Fibroblast of skin of right biceps (primary cell): ENCODE measurements at regions not wholly inside any gene's neighbourhood (a gene's known extent, or its start where the extent isn't known, plus 50 kb on each side); places are given as distances from the start of the nearest gene placed in this dataset.
A peak's percentile ranks its signal among the peaks of the same experiment; 100 is the strongest.
"Not testable (repeated sequence)": the region's sequence is repeated elsewhere in the genome, so short reads cannot be mapped to it uniquely, and the experiment has no call there.

Source experiments
- DNase-seq: peaks from one replicate; pipeline ENCODE4 v3.0.0-alpha.2; 2013

DNA sequence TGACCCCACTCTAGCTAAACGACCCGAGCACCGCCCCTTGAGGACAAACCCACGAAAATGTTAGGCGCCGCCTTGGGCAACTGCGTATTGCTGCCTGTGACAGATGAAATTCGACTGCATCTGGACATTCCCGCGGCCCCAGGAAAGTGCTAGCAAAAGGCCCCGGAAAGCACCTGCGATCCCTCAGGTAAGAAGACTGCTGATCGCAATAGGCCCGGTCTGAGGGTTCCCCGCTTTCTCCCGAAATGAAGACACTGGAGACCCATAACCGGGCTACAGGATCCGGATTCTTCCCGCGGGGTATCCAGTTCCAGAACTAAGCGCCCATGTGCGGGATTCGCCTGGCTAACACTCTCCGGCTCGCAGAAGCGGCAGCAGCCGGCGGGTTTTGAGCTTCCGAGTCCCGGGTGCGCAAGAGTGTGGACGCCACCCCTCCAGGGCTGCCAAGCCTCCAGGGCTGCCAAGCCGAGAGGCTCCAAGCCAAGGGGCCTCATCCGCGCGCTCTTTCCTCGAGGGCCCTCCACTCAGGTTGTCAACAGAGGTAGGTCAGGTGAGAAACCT lies 157.9 kb upstream of the NBPF11 start:
- DNase-seq, result no peak

GRCh38 chr1:148308832-148309458 lies 156.9 kb upstream of the NBPF11 start:
- DNase-seq, result peak; percentile 38

DNA sequence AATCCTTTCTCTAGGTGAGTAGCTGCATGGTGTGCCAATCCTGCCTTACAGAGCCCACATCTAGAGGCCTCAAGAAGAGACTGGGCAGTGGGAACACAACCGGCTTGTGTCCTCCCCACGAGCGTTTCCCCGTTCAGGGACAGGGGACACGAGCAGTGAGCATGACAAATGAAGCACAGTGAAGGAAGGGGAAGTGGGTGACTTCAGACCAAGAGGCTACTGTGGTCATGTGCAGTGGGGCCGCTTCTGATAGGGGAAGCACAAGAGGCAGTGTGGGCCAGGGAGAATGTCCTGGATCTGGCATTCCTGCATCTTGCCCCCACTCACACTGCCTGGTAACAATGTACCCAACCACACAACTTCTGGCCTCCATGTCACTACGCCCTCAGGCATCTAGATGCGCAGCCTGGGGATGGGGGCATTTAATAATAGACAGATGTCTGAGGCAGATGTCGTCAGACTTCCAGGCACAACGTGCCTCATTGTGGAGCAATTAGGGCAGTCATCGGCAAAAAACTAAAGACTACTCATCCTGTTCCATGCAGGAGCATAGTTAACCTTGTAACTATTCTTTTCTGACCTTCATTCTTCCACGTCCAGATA lies 155.6 kb upstream of the NBPF11 start:
- no peak for DNase-seq

- not testable (repeated sequence) for DNase-seq
Observed at GRCh38 chr1:148304935-148305334, 152.9 kb upstream of the NBPF11 start.

- not testable (repeated sequence) for DNase-seq
Observed at GRCh38 chr1:148302586-148303364, 150.7 kb upstream of the NBPF11 start.

DNA sequence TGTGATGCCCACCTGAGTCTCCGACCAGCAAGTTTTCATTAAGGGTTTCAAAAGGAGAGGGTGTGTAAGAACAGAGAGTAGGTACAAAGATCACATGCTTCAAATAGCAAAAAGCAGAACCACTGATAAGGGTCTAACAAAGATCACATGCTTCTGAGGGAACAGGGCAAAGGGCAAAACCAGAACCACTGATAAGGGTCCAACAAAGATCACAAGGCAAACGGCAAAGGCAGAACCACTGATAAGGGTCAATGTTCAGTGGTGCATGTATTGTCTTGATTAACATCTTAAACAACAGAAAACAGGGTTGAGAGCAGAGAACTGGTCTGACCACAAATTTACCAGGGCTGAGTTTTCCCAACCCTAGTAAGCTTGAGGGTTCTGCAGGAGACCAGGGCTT lies 145.8 kb upstream of the NBPF11 start:
- DNase-seq, result not testable (repeated sequence)

GRCh38 chr1:148296511-148296910 lies 144.4 kb upstream of the NBPF11 start:
- DNase-seq, result no peak

DNA sequence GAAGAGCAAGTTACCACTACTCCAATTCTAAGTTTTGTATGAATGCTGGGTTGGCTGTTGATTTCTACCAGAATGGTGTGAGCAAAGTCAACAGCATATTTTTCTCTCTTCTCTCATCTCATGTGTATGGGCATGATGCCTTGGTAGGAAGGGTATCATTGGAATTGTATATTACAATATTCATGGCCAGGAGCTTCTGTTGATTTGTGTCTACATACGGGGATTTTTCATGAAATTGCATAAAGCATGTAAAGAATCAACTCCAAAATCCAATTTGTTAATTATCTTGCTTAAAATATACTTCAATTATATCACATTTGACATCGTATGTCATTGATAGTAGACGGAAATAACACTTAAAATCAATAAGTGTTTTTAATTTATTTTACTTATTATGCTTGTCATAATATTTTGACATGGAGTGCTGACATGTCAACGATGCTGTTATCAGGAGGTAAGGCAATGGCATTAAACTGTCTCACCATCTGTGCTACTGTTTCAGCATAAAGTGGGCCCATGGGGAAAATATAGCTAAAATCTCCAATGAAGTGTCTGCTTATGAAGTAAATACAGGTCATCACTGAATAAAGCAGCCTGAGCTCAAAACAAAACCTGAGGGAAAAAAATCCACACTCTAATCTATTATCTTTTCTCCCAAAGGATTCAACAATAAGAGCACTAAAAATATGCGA lies 142.2 kb upstream of the NBPF11 start:
- no peak for DNase-seq

GRCh38 chr1:148293651-148294050 lies 141.6 kb upstream of the NBPF11 start:
- DNase-seq, result no peak

DNA sequence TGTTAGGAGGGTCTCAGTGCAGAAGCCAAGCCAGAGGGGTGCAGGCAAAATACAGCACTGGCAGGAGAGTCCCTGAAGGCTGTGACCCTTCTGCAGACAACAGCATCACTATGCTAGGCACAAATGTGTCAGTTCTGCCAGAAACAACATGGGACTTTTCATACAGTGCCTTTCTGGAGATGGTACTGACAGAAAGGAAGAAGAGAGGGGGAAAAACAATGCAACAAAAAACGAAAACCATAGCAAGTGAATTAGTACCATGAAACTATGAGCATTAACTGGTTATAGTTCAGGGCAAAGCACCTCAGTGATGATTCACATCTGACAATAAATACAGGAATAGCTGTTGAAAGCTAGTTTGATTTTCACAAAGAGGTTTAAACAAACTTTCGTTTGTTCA lies 140.8 kb upstream of the NBPF11 start:
- DNase-seq, result no peak

DNA sequence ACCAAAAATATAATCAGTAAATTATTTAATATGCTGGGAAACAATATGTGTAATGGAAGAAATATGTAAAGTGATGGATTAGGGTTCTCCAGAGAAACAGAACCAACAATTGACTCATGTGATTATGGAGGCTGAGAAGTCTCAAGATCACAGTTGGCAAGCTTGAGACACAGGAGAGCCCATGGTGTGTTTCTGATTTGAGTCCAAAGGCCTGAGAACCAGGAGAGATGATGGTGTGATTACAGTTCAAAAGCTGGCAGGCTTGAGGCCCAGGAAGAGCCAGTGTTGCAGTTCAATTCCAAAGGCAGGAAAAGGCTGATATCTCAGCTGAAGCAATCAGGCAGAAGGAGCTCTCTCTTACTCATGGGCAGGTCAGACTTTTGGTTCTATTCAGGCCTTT lies 138.8 kb upstream of the NBPF11 start:
- DNase-seq, result no peak

- DNase-seq, result no peak
Observed at GRCh38 chr1:148289647-148290046, 137.6 kb upstream of the NBPF11 start.

- not testable (repeated sequence) for DNase-seq
Observed at GRCh38 chr1:148285946-148286345, 133.9 kb upstream of the NBPF11 start.

GRCh38 chr1:148280831-148281572 lies 128.9 kb upstream of the NBPF11 start:
- not testable (repeated sequence) for DNase-seq

DNA sequence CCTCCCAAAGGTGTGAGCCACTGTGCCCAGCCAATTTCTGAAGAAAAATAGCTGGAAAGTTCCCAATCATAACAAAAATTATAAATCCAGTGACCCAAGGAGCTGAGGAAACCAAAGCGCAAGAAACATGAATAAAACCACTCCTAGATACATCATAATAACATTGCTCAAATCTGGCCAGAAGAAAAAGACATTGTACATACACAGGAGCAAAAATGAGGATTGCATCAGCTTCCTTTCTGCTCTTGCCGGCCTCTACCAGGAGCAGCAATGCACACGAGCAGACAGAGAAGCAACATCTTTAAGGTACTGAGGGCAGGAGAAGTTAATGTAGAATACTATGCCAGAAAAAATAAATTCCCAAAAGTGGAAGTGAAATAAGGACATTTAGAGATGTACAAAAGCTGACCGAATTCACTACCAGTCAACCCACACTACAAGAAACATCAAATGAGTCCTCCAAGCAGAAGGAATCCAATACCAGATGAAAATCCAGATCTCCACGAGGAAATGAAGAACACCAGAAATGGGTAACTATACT lies 127.0 kb upstream of the NBPF11 start:
- peak; percentile 20 for DNase-seq

- DNase-seq, result peak; percentile 29
Observed at GRCh38 chr1:148277865-148278279, 125.8 kb upstream of the NBPF11 start.

DNA sequence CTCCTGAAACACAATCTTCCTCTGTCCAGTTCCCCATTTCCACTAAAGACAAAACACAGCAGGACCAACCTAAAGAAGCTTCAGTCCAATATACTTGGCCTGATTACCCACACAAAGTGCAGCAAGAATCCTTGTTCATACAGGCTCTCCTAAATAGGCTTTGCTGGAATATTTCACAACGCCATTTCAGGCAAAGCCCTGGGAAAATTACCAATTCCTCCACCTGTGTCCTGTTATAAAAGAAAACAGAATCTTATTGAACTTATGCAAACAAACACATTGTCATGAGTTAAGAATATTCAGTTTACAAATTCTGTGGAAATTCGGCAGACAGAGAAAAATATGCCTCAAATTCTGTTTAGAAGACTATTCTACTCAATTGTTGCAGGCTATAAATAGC lies 115.0 kb upstream of the NBPF11 start:
- DNase-seq, result not testable (repeated sequence)

- DNase-seq, result peak; percentile 89
Observed at GRCh38 chr1:148264374-148265276, 112.5 kb upstream of the NBPF11 start.

DNA sequence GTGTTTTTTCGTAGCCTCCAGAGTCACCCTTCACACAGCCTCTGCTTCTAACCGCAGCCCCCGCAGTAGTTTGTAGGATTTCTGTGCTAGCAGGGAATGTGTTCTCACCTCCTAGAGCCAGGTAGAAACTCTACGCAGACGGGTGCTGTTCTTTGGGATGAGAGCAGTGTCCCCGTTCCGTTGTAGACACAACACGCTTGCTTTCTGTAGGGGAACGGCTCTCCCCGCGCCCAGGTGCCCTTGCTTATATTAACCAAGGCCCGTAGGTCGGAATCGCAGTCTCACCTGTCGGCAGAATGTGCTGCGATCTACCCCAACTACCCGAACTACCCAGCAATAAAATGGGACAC lies 111.8 kb upstream of the NBPF11 start:
- DNase-seq, result no peak

- peak; percentile 82 for DNase-seq
Observed at GRCh38 chr1:148263128-148263905, 111.2 kb upstream of the NBPF11 start.
